ENCODE measurements at regions not wholly inside any gene's neighbourhood (a gene's known extent, or its start where the extent isn't known, plus 50 kb on each side); places are given as distances from the start of the nearest gene placed in this dataset.

GRCh38 chr10:78785066-78785465 lies 283.7 kb upstream of the ZMIZ1 start:
- Histone ChIP-seq H3K27ac (ENCODE audit: low read depth, low read length) (no peak overlapping the region), H3K9me3 (ENCODE audit: low read length) (no peaks in the 10 kb centered on the region), H3K27me3 (ENCODE audit: insufficient read depth, low read length, poor library complexity, severe bottlenecking) (no peaks in the 10 kb centered on the region), H3K4me3 (ENCODE audit: low read length) (no peak overlapping the region), H3K36me3 (ENCODE audit: insufficient read depth, low read length) (no peaks in the 10 kb centered on the region), H3K4me1 (ENCODE audit: insufficient read depth, low read length) (no peaks in the 10 kb centered on the region)
- no peaks in the 10 kb centered on the region for H3K36me3 Mint-ChIP-seq
- H3K27ac Mint-ChIP-seq, result no peak overlapping the region
- POLR2A ChIA-PET, result no interaction called here
- no peak for DNase-seq
- H3K27me3 Mint-ChIP-seq, result peaks cover 7 to 30% of the 10 kb centered on the region in 2 donors
- H3K4me3 Mint-ChIP-seq, result no peak overlapping the region
- no peaks in the 10 kb centered on the region for H3K9me3 Mint-ChIP-seq
- H3K4me1 Mint-ChIP-seq, result no peaks in the 10 kb centered on the region
- CTCF ChIA-PET, result no interaction called here

- Histone ChIP-seq H3K4me1 (ENCODE audit: insufficient read depth, low read length) (no peaks in the 10 kb centered on the region), H3K27me3 (ENCODE audit: insufficient read depth, low read length, poor library complexity, severe bottlenecking) (no peaks in the 10 kb centered on the region), H3K4me3 (ENCODE audit: low read length) (no peak overlapping the region), H3K9me3 (ENCODE audit: low read length) (no peaks in the 10 kb centered on the region), H3K36me3 (ENCODE audit: insufficient read depth, low read length) (no peaks in the 10 kb centered on the region), H3K27ac (ENCODE audit: low read depth, low read length) (no peak overlapping the region)
- DNase-seq, result no peak
- Mint-ChIP-seq H3K27me3 (peaks cover 8 to 31% of the 10 kb centered on the region in 2 donors), H3K36me3 (no peaks in the 10 kb centered on the region), H3K4me1 (no peaks in the 10 kb centered on the region), H3K27ac (no peak overlapping the region), H3K9me3 (no peaks in the 10 kb centered on the region), H3K4me3 (no peak overlapping the region)
- CTCF ChIA-PET, result no interaction called here
- POLR2A ChIA-PET, result no interaction called here
These were observed 282.8 kb upstream of the ZMIZ1 start for GRCh38 chr10:78785991-78786390.

GRCh38 chr10:78787125-78787524 lies 281.6 kb upstream of the ZMIZ1 start:
- Histone ChIP-seq H3K4me1 (ENCODE audit: insufficient read depth, low read length) (no peaks in the 10 kb centered on the region), H3K9me3 (ENCODE audit: low read length) (no peaks in the 10 kb centered on the region), H3K4me3 (ENCODE audit: low read length) (no peak overlapping the region), H3K27ac (ENCODE audit: low read depth, low read length) (no peak overlapping the region), H3K36me3 (ENCODE audit: insufficient read depth, low read length) (no peaks in the 10 kb centered on the region), H3K27me3 (ENCODE audit: insufficient read depth, low read length, poor library complexity, severe bottlenecking) (no peaks in the 10 kb centered on the region)
- ChIA-PET CTCF (no interaction called here), POLR2A (no interaction called here)
- Mint-ChIP-seq H3K27me3 (peaks cover 11 to 39% of the 10 kb centered on the region in 2 donors), H3K4me3 (no peak overlapping the region), H3K36me3 (no peaks in the 10 kb centered on the region), H3K9me3 (no peaks in the 10 kb centered on the region), H3K4me1 (no peaks in the 10 kb centered on the region), H3K27ac (no peak overlapping the region)
- DNase-seq, result no peak

- Histone ChIP-seq H3K4me1 (ENCODE audit: insufficient read depth, low read length) (no peaks in the 10 kb centered on the region), H3K4me3 (ENCODE audit: low read length) (no peak overlapping the region), H3K27ac (ENCODE audit: low read depth, low read length) (no peak overlapping the region), H3K27me3 (ENCODE audit: insufficient read depth, low read length, poor library complexity, severe bottlenecking) (no peaks in the 10 kb centered on the region), H3K36me3 (ENCODE audit: insufficient read depth, low read length) (no peaks in the 10 kb centered on the region), H3K9me3 (ENCODE audit: low read length) (no peaks in the 10 kb centered on the region)
- Mint-ChIP-seq H3K9me3 (peaks cover 0 to 3% (median 0%) of the 10 kb centered on the region in 5 donors), H3K27ac (no peak overlapping the region), H3K4me1 (no peaks in the 10 kb centered on the region), H3K36me3 (no peaks in the 10 kb centered on the region), H3K27me3 (peaks cover 13 to 26% of the 10 kb centered on the region in 2 donors), H3K4me3 (no peak overlapping the region)
- POLR2A ChIA-PET, result no interaction called here
- CTCF ChIA-PET, result interaction anchor here (0.6 kb wide), 1 partner anchor 402 kb away, joined by 4 read pairs; no protein-coding TSS in a partner anchor
- no peak for DNase-seq
These were observed 273.9 kb upstream of the ZMIZ1 start for GRCh38 chr10:78794736-78795455.

- CTCF ChIA-PET, result interaction anchor here (1.5 kb wide), 1 partner anchor 396 kb away, joined by 3 read pairs; no protein-coding TSS in a partner anchor
- POLR2A ChIA-PET, result no interaction called here
- Histone ChIP-seq H3K27me3 (ENCODE audit: insufficient read depth, low read length, poor library complexity, severe bottlenecking) (no peaks in the 10 kb centered on the region), H3K9me3 (ENCODE audit: low read length) (no peaks in the 10 kb centered on the region), H3K4me3 (ENCODE audit: low read length) (no peak overlapping the region), H3K36me3 (ENCODE audit: insufficient read depth, low read length) (no peaks in the 10 kb centered on the region), H3K27ac (ENCODE audit: low read depth, low read length) (no peak overlapping the region), H3K4me1 (ENCODE audit: insufficient read depth, low read length) (no peaks in the 10 kb centered on the region)
- Mint-ChIP-seq H3K27me3 (peaks cover 5 to 17% of the 10 kb centered on the region in 2 donors), H3K4me1 (no peaks in the 10 kb centered on the region), H3K9me3 (no peaks in the 10 kb centered on the region), H3K27ac (peak overlapping the region in 2 of 8 donors; percentile 13 to 30), H3K36me3 (no peaks in the 10 kb centered on the region), H3K4me3 (no peak overlapping the region)
- DNase-seq, result no peak
These were observed 269.6 kb upstream of the ZMIZ1 start for GRCh38 chr10:78798976-78799730.

- CTCF ChIA-PET, result no interaction called here
- no peak for DNase-seq
- H3K4me3 Mint-ChIP-seq, result no peak overlapping the region
- H3K27ac ChIP-seq (ENCODE audit: low read depth, low read length), result no peak overlapping the region
- H3K27me3 Mint-ChIP-seq, result peaks cover 3 to 17% of the 10 kb centered on the region in 2 donors
- H3K4me1 Mint-ChIP-seq, result no peaks in the 10 kb centered on the region
- no peak overlapping the region for H3K27ac Mint-ChIP-seq
- no peaks in the 10 kb centered on the region for H3K36me3 Mint-ChIP-seq
- H3K4me3 ChIP-seq (ENCODE audit: low read length), result no peak overlapping the region
- no peaks in the 10 kb centered on the region for H3K9me3 ChIP-seq (ENCODE audit: low read length)
- H3K9me3 Mint-ChIP-seq, result no peaks in the 10 kb centered on the region
- no peaks in the 10 kb centered on the region for H3K27me3 ChIP-seq (ENCODE audit: insufficient read depth, low read length, poor library complexity, severe bottlenecking)
- no peaks in the 10 kb centered on the region for H3K4me1 ChIP-seq (ENCODE audit: insufficient read depth, low read length)
- POLR2A ChIA-PET, result interaction anchor here (0.6 kb wide), 1 partner anchor 24 kb away, joined by 3 read pairs; no protein-coding TSS in a partner anchor
- no peaks in the 10 kb centered on the region for H3K36me3 ChIP-seq (ENCODE audit: insufficient read depth, low read length)
These were observed 268.8 kb upstream of the ZMIZ1 start for GRCh38 chr10:78800006-78800405.

GRCh38 chr10:78800535-78801320 lies 268.0 kb upstream of the ZMIZ1 start:
- H3K27ac ChIP-seq (ENCODE audit: low read depth, low read length), result no peak overlapping the region
- no peaks in the 10 kb centered on the region for H3K4me1 ChIP-seq (ENCODE audit: insufficient read depth, low read length)
- no peaks in the 10 kb centered on the region for H3K27me3 ChIP-seq (ENCODE audit: insufficient read depth, low read length, poor library complexity, severe bottlenecking)
- no peak overlapping the region for H3K27ac Mint-ChIP-seq
- H3K9me3 Mint-ChIP-seq, result no peaks in the 10 kb centered on the region
- no peak overlapping the region for H3K4me3 Mint-ChIP-seq
- no peaks in the 10 kb centered on the region for H3K36me3 Mint-ChIP-seq
- no peak overlapping the region for H3K4me3 ChIP-seq (ENCODE audit: low read length)
- no peak for DNase-seq
- H3K4me1 Mint-ChIP-seq, result no peaks in the 10 kb centered on the region
- peaks cover 3 to 17% of the 10 kb centered on the region in 2 donors for H3K27me3 Mint-ChIP-seq
- ChIA-PET POLR2A (interaction anchor here (0.6 kb wide), 1 partner anchor 24 kb away, joined by 3 read pairs; no protein-coding TSS in a partner anchor), CTCF (interaction anchor here (1.0 kb wide), 1 partner anchor 10 kb away, joined by 3 read pairs; no protein-coding TSS in a partner anchor)
- H3K9me3 ChIP-seq (ENCODE audit: low read length), result no peaks in the 10 kb centered on the region
- no peaks in the 10 kb centered on the region for H3K36me3 ChIP-seq (ENCODE audit: insufficient read depth, low read length)

- CTCF ChIA-PET, result no interaction called here
These were observed 266.3 kb upstream of the ZMIZ1 start for GRCh38 chr10:78802431-78802830.

More at GRCh38 chr10:78802431-78802830, 266.3 kb upstream of the ZMIZ1 start:
- H3K9me3 ChIP-seq (ENCODE audit: low read length), result no peaks in the 10 kb centered on the region
- no peaks in the 10 kb centered on the region for H3K9me3 Mint-ChIP-seq
- no peaks in the 10 kb centered on the region for H3K4me1 ChIP-seq (ENCODE audit: insufficient read depth, low read length)
- H3K4me3 Mint-ChIP-seq, result no peak overlapping the region
- no peaks in the 10 kb centered on the region for H3K4me1 Mint-ChIP-seq
- H3K4me3 ChIP-seq (ENCODE audit: low read length), result no peak overlapping the region
- no peak overlapping the region for H3K27ac Mint-ChIP-seq
- H3K36me3 Mint-ChIP-seq, result no peaks in the 10 kb centered on the region
- POLR2A ChIA-PET, result no interaction called here
- no peak overlapping the region for H3K27ac ChIP-seq (ENCODE audit: low read depth, low read length)
- DNase-seq, result no peak
- H3K36me3 ChIP-seq (ENCODE audit: insufficient read depth, low read length), result no peaks in the 10 kb centered on the region
- H3K27me3 ChIP-seq (ENCODE audit: insufficient read depth, low read length, poor library complexity, severe bottlenecking), result no peaks in the 10 kb centered on the region
- H3K27me3 Mint-ChIP-seq, result peaks cover 3 to 15% of the 10 kb centered on the region in 2 donors

Data from CD8-positive, alpha-beta memory T cell (primary cell).